CD1c-positive myeloid dendritic cell (primary cell): ENCODE measurements at regions not wholly inside any gene's neighbourhood (a gene's known extent, or its start where the extent isn't known, plus 50 kb on each side); places are given as distances from the start of the nearest gene placed in this dataset.

Source experiments
- DNase-seq: peaks from one replicate; pipeline ENCODE4 v3.0.0-alpha.2; 2016; ENCODE audit errors: extremely low spot score

DNA sequence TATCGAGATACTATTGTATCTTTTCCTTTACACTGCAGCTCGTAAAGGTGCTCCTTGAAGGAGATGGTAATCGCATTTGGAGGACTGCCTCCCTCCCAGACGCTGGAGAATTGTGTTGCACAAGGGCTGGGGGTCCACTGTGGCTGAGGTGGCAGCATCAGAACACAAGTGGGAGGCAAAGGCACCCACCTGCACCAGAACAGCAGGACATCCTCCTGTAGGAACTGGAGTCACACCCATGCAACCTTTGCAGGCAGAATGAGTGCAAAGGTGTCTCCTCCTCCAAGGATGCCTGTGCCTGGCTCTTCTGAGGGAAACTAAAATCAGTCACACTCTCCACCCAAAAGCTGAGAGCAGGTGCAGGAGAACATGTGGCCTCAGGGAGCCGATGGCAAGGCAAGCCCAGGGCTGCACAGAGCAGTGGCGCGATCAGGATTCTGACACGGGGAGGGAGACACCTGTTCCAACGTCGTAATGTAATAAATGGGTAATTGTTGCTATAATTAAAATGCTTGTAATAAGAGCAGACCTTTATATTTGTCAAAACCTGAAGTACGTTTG is 1501.4 kb downstream of the TBC1D22A start:
- no peak for DNase-seq

DNA sequence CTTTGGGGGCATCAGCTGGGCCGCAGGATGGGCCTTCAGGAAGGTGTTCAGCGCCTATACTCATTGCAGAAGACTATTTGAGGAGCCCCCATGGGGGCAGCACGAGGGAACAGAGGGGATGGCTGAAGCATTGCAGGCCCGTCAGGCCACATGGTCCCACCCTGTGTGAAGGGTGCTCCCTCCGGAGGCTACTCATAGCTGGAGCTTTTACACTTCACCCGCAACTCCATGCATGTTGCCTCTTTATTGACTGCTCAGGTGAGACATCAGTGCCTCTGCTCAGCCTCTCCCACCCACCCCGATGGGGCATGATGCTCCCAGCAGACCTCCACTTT is 1500.9 kb downstream of the TBC1D22A start:
- DNase-seq: no peak

GRCh38 chr22:48262596-48263430 is 1500.4 kb downstream of the TBC1D22A start:
- no peak for DNase-seq

DNA sequence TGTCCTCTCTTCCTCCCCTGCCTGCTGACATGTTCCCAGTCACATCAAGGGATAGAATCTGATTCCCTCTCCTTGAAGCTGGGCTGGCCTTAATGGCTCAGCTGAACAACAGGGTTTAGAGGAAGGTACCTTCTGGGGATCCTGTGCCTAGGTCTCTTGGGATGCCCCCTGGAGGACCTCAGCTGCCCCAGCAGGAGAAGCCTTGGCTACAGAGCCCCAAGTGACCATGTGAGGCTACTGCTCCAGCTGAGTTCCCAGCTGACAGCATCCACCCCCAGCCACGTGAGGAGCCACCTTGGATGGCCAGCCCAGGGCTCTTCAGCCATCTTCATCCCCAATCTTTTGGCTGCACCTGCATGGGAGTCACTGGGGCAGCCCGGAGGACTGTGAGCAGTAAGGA is 1499.3 kb downstream of the TBC1D22A start:
- DNase-seq: no peak

DNA sequence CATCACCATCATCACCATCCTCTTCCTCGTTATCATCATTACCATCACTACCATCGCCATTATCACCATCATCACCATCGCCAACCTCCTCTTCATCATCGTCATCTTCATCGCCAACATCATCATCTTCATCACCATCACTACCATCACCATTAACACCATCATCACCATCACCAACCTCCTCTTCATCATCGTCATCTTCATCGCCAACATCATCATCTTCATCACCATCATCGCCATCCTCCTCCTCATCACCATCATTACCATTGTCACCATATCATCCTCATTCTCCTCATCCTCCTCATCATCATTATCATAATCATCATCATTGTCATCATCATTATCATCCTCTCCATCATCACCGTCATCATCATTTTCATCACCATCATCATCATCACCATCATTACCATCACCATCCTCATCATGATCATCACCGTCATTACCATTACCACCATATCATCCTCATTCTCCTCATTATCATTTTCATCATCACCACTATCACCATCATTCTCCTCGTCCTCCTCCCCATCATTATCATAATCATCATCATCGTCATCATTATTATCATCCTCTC is 1498.7 kb downstream of the TBC1D22A start:
- DNase-seq: no peak

DNA sequence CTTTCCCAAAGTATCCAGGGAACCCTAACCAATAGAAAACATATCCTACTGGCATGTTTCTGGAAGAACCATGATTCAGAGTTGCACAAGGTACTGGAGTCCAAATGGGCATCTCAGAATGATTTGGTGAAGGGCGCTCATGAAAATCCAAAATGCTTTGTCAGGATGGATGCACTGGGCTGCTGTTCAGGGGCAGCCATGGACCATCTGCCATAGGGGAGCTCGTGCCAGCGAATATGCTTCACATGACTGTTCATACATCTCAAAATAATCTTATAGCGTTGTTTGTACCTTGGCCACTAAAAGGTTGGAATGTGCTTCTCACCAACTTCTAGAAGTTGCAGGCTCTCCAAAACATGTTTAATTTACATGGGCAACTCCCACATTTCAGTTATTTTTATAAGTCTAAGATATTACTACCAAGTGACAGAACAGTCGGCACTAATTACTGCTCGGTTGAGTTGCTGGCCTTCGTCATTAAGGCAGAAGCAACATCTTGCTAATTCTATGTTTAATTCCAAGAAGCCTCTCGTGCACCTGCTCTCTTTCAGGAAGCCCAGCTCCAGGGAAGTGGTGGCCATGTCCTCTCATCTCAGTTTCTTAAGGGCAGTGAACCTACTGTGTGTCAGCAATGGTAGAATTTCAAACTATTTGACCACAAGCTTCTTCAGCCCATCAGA is 1497.7 kb downstream of the TBC1D22A start:
- DNase-seq: no peak

GRCh38 chr22:48258811-48259210 is 1496.4 kb downstream of the TBC1D22A start:
- DNase-seq: no peak

DNA sequence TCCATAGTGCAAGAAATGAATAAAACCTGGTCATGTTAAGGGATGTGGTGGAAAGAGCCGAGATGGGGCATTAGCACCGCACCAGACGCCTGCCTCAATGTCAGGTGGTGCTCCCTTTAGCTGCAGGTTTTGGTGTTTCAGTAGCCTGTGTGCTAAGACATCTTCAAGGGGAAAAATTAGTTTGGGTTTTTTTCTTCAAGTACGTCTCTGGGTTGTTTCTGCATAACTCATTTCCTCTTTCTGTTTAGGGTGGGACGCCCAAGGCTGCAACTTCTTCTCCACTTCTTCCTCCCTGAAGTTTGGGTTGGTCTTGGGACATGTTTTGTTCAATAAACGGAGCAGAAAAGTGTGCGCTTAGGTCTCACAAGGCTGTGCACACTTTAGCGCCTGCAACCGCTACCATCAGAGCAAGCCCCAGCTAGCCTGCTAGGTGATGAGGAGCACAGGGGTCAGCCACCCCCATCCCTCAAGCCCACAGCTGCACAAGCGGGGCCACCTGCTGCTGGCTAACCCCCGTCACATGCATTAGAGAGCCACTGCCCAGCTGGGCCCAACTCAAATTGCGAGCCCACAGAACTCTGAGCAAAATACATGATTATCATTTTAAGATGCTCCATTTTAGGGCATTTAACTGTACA is 1495.7 kb downstream of the TBC1D22A start:
- no peak for DNase-seq

GRCh38 chr22:48257685-48258055 is 1495.2 kb downstream of the TBC1D22A start:
- no peak for DNase-seq

DNA sequence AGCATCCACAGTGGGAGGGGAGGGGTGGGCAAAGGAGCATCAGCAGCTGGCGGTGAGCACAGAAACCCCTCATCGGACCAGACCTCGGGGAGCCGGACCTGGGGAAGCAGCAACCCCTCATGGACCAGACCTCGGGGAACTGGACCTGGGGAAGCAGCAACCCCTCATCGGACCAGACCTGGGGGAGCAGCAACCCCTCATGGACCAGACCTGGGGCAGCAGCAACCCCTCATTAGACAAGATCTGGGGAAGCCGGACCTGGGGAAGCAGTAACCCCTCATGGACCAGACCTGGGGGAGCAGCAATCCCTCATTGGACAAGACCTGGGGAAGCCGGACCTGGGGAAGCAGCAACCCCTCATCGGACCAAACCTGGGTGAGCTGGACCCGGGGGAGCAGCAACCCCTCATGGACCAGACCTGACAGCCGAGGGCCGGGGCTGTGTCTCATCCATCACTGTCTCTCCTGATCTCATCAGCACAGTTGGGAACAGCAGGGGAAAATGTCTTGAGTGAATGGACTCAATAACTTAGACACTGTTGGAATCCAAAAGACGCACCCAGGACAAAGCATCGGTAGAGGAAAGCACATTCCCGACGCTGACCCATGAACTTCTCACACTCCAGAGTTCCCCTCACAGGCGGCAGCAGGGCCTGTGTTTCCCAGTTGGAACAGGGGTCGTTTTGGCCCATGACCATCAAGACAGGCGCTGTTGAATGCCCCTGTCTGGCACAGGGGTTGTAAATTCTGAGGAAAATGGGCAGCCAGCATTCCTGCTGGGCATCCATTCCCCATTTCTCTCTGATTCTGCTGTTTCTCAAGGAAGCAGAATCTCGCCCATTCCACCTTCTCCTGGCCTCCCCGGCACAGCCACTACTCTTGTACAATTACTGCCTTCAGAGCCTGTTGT is 1494.6 kb downstream of the TBC1D22A start:
- no peak for DNase-seq

DNA sequence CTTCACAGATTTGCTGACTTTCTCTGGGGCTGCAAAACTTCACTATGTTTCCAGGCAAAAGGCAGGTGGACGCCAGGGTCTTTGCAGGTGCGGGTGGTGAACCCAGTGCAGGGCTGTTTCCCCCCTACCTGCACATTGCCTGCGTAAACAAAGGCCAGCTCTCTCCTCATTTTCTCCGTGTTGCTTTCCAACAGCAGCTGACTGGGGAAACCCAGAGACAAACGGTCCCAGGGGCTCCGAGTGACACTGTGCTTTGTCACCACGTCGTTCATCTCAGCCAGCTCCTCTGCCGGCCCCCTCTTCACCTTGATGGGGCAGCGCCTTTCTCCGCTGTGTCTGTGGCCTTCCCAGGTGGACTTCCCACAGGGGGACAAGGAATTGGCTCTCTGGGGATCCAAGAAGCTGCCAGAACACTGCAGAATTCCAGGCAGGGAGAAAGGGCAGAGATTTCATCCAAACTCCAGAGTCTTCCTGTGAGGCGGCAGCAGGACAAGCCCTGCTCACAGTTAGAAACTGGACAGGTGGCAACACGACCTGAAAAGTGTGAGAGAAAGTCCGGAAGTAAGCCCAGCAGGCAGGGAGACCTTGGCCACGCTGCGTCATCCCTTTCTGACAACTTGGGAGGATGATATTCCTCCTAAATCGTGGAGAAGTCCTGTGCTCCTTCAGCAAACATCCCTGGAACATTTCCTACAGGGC is 1493.7 kb downstream of the TBC1D22A start:
- DNase-seq: no peak

DNA sequence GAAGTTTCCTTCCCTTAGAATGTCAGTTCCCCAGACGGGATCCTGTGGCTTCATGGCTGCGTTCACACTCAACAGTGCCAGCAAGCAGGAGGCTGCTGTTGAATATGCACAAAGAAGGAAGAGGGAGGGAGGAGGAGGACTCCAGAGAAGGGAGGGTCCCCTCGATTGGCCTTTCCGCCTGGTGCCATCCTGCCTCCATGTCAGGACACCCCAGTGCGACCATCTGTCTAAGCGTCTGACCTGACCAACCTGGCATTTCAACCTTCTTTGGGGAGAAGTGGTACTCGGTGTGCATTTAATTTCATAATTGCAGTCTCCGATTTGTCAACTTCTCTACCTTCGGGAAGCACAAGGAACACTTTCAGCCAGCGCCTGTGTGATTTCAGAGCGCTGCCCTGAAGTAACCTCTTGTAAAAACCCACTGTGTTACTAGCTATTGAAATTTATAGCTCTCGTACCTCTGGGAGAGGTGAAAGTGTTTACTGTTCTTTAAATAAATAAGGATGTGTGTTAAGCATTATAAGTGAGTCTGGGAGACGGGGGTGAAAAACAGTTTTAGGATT is 1491.9 kb downstream of the TBC1D22A start:
- no peak for DNase-seq

GRCh38 chr22:48253573-48253972 is 1491.1 kb downstream of the TBC1D22A start:
- no peak for DNase-seq

DNA sequence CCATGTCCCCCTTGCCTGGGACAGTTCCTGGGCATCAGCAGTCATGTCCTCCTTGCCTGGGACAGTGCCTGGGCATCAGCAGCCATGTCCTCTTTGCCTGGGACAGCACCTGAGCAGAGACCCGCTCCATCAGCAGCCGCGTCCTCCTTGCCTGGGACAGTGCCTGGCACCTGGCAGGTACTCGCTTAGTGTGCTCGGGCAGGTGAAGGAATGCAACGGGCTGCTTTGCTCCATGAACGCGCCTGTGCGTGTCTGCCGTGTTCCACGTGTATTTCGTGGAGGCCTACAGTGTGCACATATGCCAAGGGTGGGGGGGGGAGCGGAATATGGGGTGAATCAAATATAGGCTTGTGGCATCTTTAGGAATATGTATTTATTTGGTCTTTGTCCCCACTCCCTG is 1490.7 kb downstream of the TBC1D22A start:
- DNase-seq: no peak

GRCh38 chr22:48251629-48252028 is 1489.2 kb downstream of the TBC1D22A start:
- no peak for DNase-seq

GRCh38 chr22:48250937-48251530 is 1488.6 kb downstream of the TBC1D22A start:
- no peak for DNase-seq

DNA sequence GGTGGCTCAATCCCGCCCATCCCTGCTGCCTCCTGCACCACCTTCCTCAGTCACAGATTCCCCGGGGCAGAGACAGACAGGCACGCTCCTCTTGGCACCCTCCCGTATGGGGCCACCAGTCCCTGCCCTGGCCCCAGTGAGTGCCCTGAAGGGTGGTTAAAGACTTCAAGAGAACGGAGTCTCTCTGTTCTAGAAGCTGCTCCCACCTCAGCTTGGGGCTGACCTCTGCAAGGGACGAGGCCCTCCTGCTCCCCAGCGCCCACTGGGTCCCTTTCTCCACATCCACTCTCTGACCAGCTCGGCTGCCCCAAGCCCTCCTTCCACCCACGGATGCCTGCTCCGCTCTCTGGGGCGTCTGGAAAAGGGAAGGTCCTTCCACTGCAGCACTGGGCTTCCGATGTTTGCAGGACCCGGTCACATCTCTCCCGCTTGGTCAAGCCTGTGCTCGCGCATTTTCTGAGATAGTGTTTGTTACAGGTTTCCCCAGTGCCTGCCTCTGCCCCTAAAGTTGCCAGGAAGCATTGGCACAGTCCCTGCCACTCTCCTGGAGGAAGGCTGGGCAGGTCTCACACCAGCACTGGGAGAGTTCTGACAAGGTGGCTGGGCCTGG is 1487.9 kb downstream of the TBC1D22A start:
- DNase-seq: no peak

DNA sequence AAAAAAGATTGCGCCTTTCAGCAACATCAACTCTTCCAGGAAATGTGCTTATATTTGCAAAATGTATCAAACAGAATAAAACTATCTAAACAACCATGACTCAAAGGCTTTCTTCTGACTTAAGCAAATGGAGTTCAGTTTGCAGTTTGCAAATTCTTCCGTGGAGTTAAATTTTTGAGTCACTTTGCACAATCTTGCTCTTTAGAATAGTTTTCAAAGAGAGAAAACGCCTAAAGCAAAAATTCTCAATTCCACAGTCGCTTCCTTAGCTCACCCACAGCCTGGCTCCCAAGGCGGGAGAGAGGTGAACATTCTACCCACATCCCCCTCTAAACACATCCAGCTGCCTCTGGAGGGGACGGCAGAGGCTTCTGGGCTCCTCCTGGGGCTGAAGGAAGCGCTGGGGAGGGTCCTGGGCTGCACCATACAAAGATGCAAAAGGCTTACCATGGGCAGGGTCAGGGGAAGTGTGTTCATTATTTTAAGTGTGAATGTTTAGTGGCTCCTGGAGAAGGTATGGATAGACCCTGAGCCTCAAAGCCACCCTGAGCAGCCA is 1487.3 kb downstream of the TBC1D22A start:
- DNase-seq: no peak

GRCh38 chr22:48248901-48249455 is 1486.5 kb downstream of the TBC1D22A start:
- DNase-seq: no peak
